ENCODE measurements at regions not wholly inside any gene's neighbourhood (a gene's known extent, or its start where the extent isn't known, plus 50 kb on each side); places are given as distances from the start of the nearest gene placed in this dataset.
"Not testable (repeated sequence)": the region's sequence is repeated elsewhere in the genome, so short reads cannot be mapped to it uniquely, and the experiment has no call there.

DNA sequence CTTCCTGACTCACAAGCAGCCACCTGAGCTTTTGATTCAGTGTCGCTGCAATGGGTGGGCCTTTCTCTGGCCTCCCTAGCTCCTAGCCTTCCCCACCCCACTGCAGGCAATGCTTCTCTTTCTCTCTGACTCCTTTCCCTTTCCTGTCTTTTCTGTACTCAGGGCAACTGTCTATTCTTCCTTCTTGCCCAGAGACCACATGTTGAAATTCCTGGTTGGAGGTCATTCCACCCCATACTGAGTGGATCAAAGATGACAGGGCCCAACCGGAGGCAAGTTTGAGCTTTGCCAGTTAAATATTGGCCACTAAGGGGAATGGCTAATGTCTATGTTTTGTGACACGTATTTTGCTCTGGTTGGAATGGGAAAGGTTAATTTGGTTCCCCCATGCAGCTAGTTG lies 65.2 kb upstream of the ARID1A start:
- ChIA-PET CTCF (interaction anchor here (2.7 kb wide), 1 partner anchor 47 kb away, joined by 7 read pairs; no protein-coding TSS in a partner anchor), POLR2A (no interaction called here)
- no peaks in the 10 kb centered on the region for H3K36me3 ChIP-seq (ENCODE audit: control insufficient read depth in 2 of 2, insufficient read depth in 1 of 2, low read length in 2 of 2)

DNA sequence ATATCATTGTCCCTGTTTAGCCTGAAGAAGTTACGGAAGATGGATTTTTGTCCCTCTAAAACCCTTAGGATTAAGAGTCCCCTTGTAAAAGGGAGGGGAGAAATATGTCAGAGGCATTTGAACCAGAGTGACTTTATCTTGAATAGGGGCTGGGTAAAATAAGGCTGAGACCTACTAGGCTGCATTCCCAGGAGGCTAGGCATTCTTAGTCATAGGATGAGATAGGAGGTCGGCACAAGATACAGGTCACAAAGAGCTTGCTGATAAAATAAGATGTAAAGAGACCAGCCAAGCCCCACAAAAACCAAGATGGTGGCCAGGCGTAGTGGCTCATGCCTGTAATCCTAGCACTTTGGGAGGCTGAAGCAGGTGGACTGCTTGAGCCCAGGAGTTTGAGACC lies 60.0 kb upstream of the ARID1A start:
- POLR2A ChIA-PET = interaction anchor here (0.9 kb wide), 1 partner anchor 42 kb away, joined by 3 read pairs; no protein-coding TSS in a partner anchor
- H3K9me3 ChIP-seq (ENCODE audit: control insufficient read depth, insufficient read depth, low read depth, low read length); H3K27ac ChIP-seq (ENCODE audit: extremely low read depth, low read depth, low read length); H3K36me3 ChIP-seq (ENCODE audit: control insufficient read depth in 2 of 2, insufficient read depth in 1 of 2, low read length in 2 of 2); CTCF ChIA-PET; H3K4me1 ChIP-seq (ENCODE audit: control insufficient read depth, insufficient read depth, low read length); H3K4me3 ChIP-seq (ENCODE audit: low read depth, low read length): not testable (repeated sequence)

More for the DNA sequence above, 65.2 kb upstream of the ARID1A start:
- TF ChIP-seq, protein P1, sequence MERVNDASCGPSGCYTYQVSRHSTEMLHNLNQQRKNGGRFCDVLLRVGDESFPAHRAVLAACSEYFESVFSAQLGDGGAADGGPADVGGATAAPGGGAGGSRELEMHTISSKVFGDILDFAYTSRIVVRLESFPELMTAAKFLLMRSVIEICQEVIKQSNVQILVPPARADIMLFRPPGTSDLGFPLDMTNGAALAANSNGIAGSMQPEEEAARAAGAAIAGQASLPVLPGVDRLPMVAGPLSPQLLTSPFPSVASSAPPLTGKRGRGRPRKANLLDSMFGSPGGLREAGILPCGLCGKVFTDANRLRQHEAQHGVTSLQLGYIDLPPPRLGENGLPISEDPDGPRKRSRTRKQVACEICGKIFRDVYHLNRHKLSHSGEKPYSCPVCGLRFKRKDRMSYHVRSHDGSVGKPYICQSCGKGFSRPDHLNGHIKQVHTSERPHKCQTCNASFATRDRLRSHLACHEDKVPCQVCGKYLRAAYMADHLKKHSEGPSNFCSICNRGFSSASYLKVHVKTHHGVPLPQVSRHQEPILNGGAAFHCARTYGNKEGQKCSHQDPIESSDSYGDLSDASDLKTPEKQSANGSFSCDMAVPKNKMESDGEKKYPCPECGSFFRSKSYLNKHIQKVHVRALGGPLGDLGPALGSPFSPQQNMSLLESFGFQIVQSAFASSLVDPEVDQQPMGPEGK (tag by site-specific recombination; IDR thresholded peaks at IDR 0.05) = no peak
- no peak for TF ChIP-seq OVOL3 (tag by site-specific recombination; IDR thresholded peaks at IDR 0.05)
- TF ChIP-seq ZNF658 (tag by site-specific recombination; IDR thresholded peaks at IDR 0.05) = no peak
- Histone ChIP-seq H3K9me3 (ENCODE audit: control insufficient read depth, insufficient read depth, low read depth, low read length) (no peaks in the 10 kb centered on the region), H3K27ac (ENCODE audit: extremely low read depth, low read depth, low read length) (no peak overlapping the region), H3K4me3 (ENCODE audit: low read depth, low read length) (no peak overlapping the region), H3K4me1 (ENCODE audit: control insufficient read depth, insufficient read depth, low read length) (no peaks in the 10 kb centered on the region)

DNA sequence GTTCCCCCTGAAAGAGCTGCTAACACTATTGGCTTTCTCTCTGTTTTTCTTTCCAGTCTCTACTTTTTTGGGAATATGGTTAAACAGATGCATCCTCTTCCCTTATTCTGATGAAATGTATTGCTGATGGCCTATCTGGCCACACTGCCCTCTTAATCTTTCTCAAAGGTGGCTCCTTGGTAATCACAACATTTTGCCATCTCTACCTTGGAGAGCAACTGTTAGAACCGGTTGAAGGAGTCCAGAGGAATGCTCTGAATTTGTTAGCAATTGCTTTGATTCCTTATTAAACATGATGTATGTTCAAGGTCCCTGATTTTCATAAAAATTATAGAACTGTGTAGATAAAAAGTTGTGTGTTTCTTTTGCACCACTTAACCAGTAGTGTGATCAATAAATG lies 50.1 kb upstream of the ARID1A start:
- H3K9me3 ChIP-seq (ENCODE audit: control insufficient read depth, insufficient read depth, low read depth, low read length) = no peaks in the 10 kb centered on the region
- TF ChIP-seq ZFP3 (tag by site-specific recombination; IDR thresholded peaks at IDR 0.05; ENCODE audit: low read depth) = no peak
- TF ChIP-seq, protein P2, sequence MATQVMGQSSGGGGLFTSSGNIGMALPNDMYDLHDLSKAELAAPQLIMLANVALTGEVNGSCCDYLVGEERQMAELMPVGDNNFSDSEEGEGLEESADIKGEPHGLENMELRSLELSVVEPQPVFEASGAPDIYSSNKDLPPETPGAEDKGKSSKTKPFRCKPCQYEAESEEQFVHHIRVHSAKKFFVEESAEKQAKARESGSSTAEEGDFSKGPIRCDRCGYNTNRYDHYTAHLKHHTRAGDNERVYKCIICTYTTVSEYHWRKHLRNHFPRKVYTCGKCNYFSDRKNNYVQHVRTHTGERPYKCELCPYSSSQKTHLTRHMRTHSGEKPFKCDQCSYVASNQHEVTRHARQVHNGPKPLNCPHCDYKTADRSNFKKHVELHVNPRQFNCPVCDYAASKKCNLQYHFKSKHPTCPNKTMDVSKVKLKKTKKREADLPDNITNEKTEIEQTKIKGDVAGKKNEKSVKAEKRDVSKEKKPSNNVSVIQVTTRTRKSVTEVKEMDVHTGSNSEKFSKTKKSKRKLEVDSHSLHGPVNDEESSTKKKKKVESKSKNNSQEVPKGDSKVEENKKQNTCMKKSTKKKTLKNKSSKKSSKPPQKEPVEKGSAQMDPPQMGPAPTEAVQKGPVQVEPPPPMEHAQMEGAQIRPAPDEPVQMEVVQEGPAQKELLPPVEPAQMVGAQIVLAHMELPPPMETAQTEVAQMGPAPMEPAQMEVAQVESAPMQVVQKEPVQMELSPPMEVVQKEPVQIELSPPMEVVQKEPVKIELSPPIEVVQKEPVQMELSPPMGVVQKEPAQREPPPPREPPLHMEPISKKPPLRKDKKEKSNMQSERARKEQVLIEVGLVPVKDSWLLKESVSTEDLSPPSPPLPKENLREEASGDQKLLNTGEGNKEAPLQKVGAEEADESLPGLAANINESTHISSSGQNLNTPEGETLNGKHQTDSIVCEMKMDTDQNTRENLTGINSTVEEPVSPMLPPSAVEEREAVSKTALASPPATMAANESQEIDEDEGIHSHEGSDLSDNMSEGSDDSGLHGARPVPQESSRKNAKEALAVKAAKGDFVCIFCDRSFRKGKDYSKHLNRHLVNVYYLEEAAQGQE (tag by site-specific recombination; IDR thresholded peaks at IDR 0.05) = peak; percentile 73
- H3K4me3 ChIP-seq (ENCODE audit: low read depth, low read length) = no peak overlapping the region
- POLR2A ChIA-PET = no interaction called here
- CTCF ChIA-PET = no interaction called here
- H3K36me3 ChIP-seq (ENCODE audit: control insufficient read depth in 2 of 2, insufficient read depth in 1 of 2, low read length in 2 of 2) = no peaks in the 10 kb centered on the region
- H3K27ac ChIP-seq (ENCODE audit: extremely low read depth, low read depth, low read length) = no peak overlapping the region
- H3K4me1 ChIP-seq (ENCODE audit: control insufficient read depth, insufficient read depth, low read length) = no peaks in the 10 kb centered on the region
